Gastroesophageal sphincter (tissue), 3 donors: ENCODE measurements at regions not wholly inside any gene's neighbourhood (a gene's known extent, or its start where the extent isn't known, plus 50 kb on each side); places are given as distances from the start of the nearest gene placed in this dataset.

Experiments used
- EP300 ChIP-seq: sonication (generic); formaldehyde crosslinking; IDR thresholded peaks from one replicate; pipeline ENCODE4 v1.6.1; 2017; ENCODE audit warnings: antibody characterized with exemption, mild to moderate bottlenecking
- POLR2A ChIP-seq, 2 donors: fragments of 450-650 bp; IDR thresholded peaks; one replicate each; pipeline ENCODE4 v1.6.1; 2017; ENCODE audit warnings: antibody characterized with exemption in 2 of 2, mild to moderate bottlenecking in 2 of 2, moderate library complexity in 1 of 2
- POLR2AphosphoS5 ChIP-seq: sonication (generic); formaldehyde crosslinking; IDR thresholded peaks from one replicate; pipeline ENCODE4 v1.6.1; 2017; ENCODE audit warnings: antibody characterized with exemption
- TF ChIP-seq, protein P1 (sequence below), 4 experiments: fragments of 200-600 bp in 2 of 4; fragments of 450-650 bp in 2 of 4; sonication (generic) in 1 of 4; IDR thresholded peaks; one replicate each; pipeline ENCODE4 v1.5.1; 2017 to 2019; ENCODE audit warnings: antibody characterized with exemption in 4 of 4, mild to moderate bottlenecking in 2 of 4, moderate library complexity in 2 of 4

DNA sequence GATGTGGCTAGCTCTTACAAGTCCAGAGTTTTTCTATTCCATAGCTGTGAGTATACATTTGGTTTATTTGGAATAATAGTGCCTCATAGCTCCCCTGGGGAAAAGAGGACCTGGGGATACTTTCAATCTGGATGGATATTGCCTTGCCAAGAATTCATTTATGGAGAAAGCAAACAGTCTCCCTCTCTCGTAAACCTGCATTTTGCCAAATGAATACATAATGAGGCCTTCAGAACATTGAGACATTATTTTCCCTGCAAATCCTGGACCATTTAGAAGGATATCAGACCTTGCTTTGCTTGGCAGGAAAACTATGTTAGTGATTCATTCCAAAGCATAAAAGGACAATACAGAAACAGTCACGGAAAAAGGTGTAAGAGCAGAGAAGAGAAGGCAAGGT lies 569.6 kb upstream of the BRINP1 start:
- TF ChIP-seq, protein P1, sequence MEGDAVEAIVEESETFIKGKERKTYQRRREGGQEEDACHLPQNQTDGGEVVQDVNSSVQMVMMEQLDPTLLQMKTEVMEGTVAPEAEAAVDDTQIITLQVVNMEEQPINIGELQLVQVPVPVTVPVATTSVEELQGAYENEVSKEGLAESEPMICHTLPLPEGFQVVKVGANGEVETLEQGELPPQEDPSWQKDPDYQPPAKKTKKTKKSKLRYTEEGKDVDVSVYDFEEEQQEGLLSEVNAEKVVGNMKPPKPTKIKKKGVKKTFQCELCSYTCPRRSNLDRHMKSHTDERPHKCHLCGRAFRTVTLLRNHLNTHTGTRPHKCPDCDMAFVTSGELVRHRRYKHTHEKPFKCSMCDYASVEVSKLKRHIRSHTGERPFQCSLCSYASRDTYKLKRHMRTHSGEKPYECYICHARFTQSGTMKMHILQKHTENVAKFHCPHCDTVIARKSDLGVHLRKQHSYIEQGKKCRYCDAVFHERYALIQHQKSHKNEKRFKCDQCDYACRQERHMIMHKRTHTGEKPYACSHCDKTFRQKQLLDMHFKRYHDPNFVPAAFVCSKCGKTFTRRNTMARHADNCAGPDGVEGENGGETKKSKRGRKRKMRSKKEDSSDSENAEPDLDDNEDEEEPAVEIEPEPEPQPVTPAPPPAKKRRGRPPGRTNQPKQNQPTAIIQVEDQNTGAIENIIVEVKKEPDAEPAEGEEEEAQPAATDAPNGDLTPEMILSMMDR (IDR thresholded peaks at IDR 0.05), result no peak
- TF ChIP-seq POLR2AphosphoS5 (no peak), POLR2A (IDR thresholded peaks at IDR 0.05) (no peak), EP300 (no peak)
